ENCODE measurements at regions not wholly inside any gene's neighbourhood (a gene's known extent, or its start where the extent isn't known, plus 50 kb on each side); places are given as distances from the start of the nearest gene placed in this dataset.
"Not testable (repeated sequence)": the region's sequence is repeated elsewhere in the genome, so short reads cannot be mapped to it uniquely, and the experiment has no call there.

DNA sequence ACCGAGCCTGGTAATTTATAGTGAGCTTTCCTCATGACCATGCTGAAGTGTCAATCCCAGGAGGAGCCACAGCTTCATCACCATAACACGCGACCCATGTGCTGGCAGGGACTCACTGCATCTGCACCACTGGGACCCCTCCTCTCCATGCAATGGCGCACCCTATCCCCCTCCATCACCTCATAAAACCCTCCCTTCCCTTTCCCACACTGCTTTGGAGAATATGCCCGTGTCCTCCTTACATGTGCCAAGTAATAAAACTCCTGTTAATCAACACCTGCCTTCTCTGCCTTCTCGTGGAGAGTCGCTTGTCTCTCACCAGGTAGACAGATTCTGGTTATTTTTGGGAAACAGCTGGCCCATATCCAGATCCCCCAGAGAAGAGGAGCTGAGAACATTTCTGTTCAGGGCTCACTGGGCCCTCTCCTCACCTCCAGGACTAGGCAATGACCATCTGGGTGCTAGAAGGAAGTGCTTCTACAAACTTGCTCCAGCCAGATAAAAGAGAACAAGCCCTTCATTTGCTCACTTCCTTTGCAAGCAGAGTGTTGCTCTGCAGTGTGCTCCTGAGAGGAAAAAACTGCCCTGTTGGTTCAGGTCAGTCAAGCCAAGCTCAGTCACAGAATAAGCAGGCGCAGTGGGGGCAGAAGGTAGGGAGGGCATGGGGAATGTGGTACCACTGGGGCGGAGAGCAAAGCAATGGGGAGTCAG, 894.3 kb downstream of the UQCRFS1 start:
- no peak for DNase-seq (ENCODE audit: low read depth)

GRCh38 chr19:28316464-28316863, 896.5 kb downstream of the UQCRFS1 start:
- DNase-seq (ENCODE audit: low read depth): no peak

GRCh38 chr19:28314756-28315155, 898.2 kb downstream of the UQCRFS1 start:
- DNase-seq (ENCODE audit: low read depth): no peak

GRCh38 chr19:28314287-28314686, 898.7 kb downstream of the UQCRFS1 start:
- no peak for DNase-seq (ENCODE audit: low read depth)

DNA sequence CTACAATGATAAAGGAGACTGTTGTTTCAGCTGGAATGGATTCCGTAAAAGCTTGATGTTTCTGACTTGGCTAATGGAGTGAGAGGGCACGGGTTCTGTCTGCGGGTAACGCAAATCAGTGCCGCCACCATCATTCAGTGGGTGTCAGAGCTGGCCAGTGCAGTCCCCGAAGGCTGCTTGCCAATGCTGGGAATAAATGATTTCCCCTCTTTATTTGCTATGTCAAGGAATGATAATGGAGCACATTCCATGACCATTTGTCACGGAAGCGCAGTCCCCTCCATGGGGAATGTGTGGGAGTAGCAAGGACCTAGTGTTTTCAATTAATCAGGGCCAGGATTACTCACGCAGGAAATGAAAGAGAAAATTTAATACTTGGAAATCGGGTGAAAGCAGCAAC, 899.3 kb downstream of the UQCRFS1 start:
- DNase-seq (ENCODE audit: low read depth): no peak

- DNase-seq (ENCODE audit: low read depth): no peak
These were observed 900.7 kb downstream of the UQCRFS1 start for GRCh38 chr19:28312269-28312668.

DNA sequence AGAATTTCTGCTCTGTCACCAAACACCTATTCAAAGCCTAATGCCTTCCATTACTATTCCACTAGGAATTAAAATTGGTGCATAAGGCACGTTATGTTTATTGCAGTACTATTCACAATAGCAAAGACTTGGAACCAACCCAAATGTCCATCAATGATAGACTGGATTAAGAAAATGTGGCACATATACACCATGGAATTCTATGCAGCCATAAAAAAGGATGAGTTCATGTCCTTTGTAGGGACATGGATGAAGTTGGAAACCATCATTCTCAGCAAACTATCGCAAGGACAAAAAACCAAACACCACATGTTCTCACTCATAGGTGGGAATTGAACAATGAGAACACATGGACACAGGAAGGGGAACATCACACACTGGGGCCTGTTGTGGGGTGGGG, 902.1 kb downstream of the UQCRFS1 start:
- DNase-seq (ENCODE audit: low read depth): not testable (repeated sequence)

- no peak for DNase-seq (ENCODE audit: low read depth)
These were observed 903.9 kb downstream of the UQCRFS1 start for GRCh38 chr19:28309070-28309469.

DNA sequence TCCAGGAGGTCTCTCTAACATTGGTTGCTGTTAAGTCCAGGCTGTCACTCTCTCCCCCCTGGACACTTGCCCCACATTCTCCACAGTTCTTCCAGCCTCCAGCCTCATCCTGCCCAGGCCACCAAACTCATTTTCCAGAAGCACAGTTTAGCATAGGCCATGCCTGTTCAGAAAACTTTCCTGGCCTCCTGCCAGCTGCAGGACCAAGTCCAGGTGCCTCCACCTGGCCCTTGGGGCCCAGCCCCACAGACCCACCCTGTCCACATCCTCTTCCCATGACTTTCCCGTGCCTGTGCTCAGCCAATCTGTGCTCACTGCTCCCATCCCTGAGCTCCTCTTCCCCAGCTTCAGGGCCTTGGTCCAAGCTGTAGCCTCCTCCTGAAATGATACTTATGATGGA, 905.0 kb downstream of the UQCRFS1 start:
- no peak for DNase-seq (ENCODE audit: low read depth)

- DNase-seq (ENCODE audit: low read depth): no peak
These were observed 905.5 kb downstream of the UQCRFS1 start for GRCh38 chr19:28307487-28307886.

DNA sequence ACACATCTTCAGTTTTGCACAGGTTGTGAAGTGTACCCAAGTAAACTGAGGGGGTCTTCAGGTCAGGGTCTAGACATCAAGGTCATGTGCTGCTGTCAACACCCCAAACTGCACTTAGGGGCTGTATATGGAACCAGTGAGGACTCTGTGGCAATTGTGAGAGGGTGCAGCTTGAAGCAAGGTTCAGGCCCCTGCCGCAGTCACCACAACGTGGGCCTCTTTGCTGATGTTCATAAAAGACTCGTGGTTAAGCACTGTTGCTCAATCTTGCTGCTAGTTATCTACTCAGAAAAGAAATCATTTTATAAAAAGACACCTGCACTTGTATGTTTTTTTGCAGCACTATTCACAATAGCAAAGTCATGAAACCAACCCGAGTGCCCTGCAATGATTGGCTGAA, 907.4 kb downstream of the UQCRFS1 start:
- no peak for DNase-seq (ENCODE audit: low read depth)

- no peak for DNase-seq (ENCODE audit: low read depth)
These were observed 909.4 kb downstream of the UQCRFS1 start for GRCh38 chr19:28303502-28303901.

DNA sequence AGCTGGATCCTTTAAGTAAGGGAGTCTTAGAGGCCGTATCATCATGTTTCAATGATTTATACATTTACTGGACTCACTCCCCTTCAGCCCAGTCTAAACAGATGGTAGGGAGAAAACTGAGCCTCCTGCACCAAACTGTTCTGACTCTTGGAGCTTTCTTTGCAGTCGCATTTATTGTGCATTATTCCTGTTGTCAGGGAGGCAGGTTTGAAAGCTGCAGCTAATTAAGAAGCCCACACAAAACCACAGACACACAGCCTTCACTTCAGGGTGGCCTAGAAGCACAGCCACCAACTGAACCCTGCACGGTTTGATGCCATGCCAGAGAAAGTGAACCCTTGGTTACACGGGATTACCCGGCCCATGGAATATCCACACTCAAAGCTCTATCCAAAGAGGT, 911.0 kb downstream of the UQCRFS1 start:
- no peak for DNase-seq (ENCODE audit: low read depth)

DNA sequence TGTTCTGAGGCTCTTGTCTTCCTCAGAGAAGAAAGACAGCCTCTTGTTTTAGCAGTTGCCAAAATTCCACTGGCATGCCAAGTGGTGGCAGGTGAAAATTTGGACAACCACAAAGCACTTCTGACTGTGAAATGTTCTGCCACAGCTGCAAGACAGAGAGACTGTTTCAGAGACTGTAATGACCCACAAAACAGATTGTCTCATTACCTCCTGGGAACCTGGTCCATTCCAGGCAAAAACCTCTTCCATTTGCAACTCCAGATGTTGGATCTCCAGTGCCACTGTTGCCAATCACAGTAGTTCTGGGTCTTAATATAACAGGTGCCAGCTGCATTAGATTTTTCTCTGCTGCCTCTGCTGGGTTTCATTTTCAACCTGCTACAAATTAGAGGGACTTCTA, 911.5 kb downstream of the UQCRFS1 start:
- no peak for DNase-seq (ENCODE audit: low read depth)

- no peak for DNase-seq (ENCODE audit: low read depth)
These were observed 913.3 kb downstream of the UQCRFS1 start for GRCh38 chr19:28299649-28300048.

DNA sequence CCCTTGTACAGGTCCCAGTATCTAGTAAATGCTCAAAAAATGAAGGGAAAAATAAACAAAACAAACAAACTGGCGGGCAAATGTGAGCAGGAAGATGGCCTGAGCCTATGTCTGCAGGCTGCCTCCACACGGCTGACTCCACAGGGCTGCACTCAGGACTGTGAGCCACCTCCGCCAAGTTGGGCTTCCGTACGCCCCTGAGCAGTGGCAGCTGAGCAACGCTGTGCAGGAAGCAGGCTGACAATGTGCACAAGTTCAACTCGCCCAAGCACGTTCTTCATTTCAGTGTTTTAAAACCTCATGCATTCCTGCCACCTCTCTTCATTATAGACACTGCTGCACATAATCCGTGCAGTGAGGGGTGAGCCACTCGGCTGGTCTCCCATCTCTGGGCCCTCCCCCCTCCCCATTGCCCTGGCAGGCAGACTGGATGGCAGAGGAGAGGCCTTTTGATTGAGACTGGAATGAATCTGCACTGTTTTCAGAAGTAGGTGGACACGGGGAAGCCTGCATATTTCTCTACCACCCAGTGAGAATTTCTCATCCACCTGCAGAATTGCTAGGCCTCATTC, 915.3 kb downstream of the UQCRFS1 start:
- DNase-seq (ENCODE audit: low read depth): no peak

DNA sequence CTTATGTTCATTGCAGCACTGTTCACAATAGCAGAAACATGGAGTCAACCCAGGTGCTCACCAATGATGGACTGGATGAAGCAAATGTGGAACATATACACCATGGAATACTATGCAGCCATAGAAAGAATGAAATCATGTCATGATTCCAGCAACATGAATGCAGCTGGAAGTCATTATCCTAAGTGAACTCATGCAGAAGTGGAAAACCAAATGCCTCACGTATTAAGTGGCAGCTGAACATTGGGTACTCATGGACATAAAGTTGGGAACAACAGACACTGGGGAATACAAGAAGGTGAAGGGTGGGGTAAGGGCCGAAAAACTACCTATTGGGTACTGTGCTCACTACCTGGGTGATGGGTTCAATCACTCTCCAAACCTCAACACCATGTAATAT, 915.9 kb downstream of the UQCRFS1 start:
- no peak for DNase-seq (ENCODE audit: low read depth)

DNA sequence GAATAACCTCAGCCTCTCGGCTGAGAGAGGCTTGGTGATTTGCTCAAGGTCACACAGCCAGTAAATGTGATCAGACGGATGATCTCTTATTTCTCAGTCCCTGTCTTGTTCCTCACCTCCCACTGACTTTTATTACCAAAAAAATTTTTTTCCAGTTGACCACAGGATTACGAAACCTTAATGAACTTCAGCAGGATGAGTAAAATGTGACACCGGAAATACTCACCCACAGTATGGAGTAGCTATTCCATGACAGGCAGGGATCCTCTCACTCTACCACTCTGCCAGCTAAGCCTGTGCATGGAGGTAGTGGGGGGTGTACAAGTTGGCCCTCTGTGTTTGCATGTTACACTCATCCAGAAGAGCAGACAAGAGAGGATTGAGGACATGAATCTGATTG, 916.4 kb downstream of the UQCRFS1 start:
- DNase-seq (ENCODE audit: low read depth): no peak

DNA sequence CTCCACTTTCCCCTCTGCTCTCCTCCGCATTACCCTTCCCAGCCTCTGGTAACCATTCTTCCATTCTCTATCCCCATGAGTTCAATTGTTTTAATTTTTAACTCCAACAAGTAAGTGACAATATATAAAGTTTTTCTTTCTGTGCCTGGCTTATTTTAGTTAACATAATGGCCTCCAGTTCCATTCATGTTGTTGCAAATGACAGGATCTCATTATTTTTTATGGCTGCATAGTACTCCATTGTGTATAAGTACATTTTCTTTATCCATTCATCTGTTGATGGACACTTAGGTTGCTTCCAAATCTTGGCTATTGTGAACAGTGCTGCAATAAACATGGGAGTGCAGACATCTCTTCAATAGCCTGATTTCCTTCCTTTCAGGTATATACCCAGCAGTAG, 918.0 kb downstream of the UQCRFS1 start:
- not testable (repeated sequence) for DNase-seq (ENCODE audit: low read depth)

DNA sequence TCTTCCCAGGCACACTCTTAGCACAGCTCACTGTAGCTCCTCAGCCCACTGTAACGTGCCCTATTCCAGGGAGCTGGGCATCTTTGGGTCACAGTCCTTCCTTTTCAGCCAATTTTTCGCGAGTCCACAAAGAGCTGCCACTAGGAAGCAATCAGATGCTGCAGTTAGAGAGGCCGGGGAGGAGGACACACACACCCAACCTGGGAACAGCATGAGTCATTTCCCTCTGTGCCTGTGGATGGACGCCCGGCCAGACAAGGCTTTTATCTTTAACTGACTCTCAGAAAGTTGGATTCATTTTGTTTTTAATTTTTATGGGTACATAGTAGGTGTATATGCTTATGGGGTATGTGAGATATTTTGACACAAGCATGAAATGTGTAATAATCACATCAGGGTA, 918.6 kb downstream of the UQCRFS1 start:
- DNase-seq (ENCODE audit: low read depth): no peak

GRCh38 chr19:28293685-28294084, 919.3 kb downstream of the UQCRFS1 start:
- DNase-seq (ENCODE audit: low read depth): no peak

- DNase-seq (ENCODE audit: low read depth): no peak
These were observed 920.0 kb downstream of the UQCRFS1 start for GRCh38 chr19:28292822-28293500.

- DNase-seq (ENCODE audit: low read depth): no peak
These were observed 921.1 kb downstream of the UQCRFS1 start for GRCh38 chr19:28291874-28292273.
